SK-N-SH (cell line): ENCODE measurements at regions not wholly inside any gene's neighbourhood (a gene's known extent, or its start where the extent isn't known, plus 50 kb on each side); places are given as distances from the start of the nearest gene placed in this dataset.

Experiments
- CTCF ChIP-seq: fragments of 200-600 bp; sonication (generic); IDR thresholded peaks from 2 replicates; pipeline ENCODE4 v1.6.1; 2017; ENCODE audit warnings: antibody characterized with exemption, mild to moderate bottlenecking, moderate library complexity
- EP300 ChIP-seq, 2 experiments: IDR thresholded peaks; 2 replicates each; pipeline versions ENCODE4 v1.4.0 to v1.6.1; 2012; ENCODE audit warnings: borderline replicate concordance in 1 of 2, low read depth in 1 of 2, low read length in 1 of 2
- EZH2phosphoT487 ChIP-seq: fragments of 200-600 bp; sonication (generic); IDR thresholded peaks from 2 replicates; pipeline ENCODE4 v1.6.1; 2017; ENCODE audit warnings: low read depth, mixed run types, mild to moderate bottlenecking, antibody characterized with exemption, moderate library complexity, borderline replicate concordance
- FOXM1 ChIP-seq: IDR thresholded peaks from 2 replicates; pipeline ENCODE4 v1.4.0; 2012; ENCODE audit warnings: low read depth, mild to moderate bottlenecking
- GATA2 ChIP-seq: sonication (generic); formaldehyde crosslinking; IDR thresholded peaks from 2 replicates; pipeline ENCODE4 v1.5.0; 2020; ENCODE audit warnings: mild to moderate bottlenecking, missing genetic modification reagents
- MAX ChIP-seq: IDR thresholded peaks from 2 replicates; pipeline ENCODE4 v1.4.0; 2012; ENCODE audit warnings: low read depth
- NFIC ChIP-seq: IDR thresholded peaks from 2 replicates; pipeline ENCODE4 v1.4.0; 2012; ENCODE audit warnings: borderline replicate concordance
- NRF1 ChIP-seq: IDR thresholded peaks from 2 replicates; pipeline ENCODE4 v1.6.1; 2012; ENCODE audit warnings: low read depth, mild to moderate bottlenecking, low read length
- RAD21 ChIP-seq: IDR thresholded peaks from 2 replicates; pipeline ENCODE4 v1.6.1; 2012; ENCODE audit warnings: mild to moderate bottlenecking, low read length
- SMC3 ChIP-seq: IDR thresholded peaks from 2 replicates; pipeline ENCODE4 v1.6.1; 2012; ENCODE audit warnings: low read depth, low read length, improper control_type of control experiment
- TCF12 ChIP-seq: IDR thresholded peaks from 2 replicates; pipeline ENCODE4 v1.4.0; 2012
- TEAD4 ChIP-seq: IDR thresholded peaks from 2 replicates; pipeline ENCODE4 v1.4.0; 2012; ENCODE audit warnings: mild to moderate bottlenecking, borderline replicate concordance; ENCODE audit not compliant: insufficient read depth
- USF2 ChIP-seq: fragments of 150-350 bp; IDR thresholded peaks from 2 replicates; pipeline ENCODE4 v1.6.1; 2017; ENCODE audit warnings: antibody characterized with exemption, low read length, low read depth, borderline replicate concordance
- ZBTB33 ChIP-seq: IDR thresholded peaks from 2 replicates; pipeline ENCODE4 v1.4.0; 2012; ENCODE audit warnings: low read depth, borderline replicate concordance

GRCh38 chr5:103476811-103477210 lies 85.8 kb downstream of the NUDT12 start:
- TF ChIP-seq EZH2phosphoT487 (no peak), CTCF (no peak), TCF12 (no peak), MAX (no peak), RAD21 (no peak), GATA2 (CRISPR knock-in tag) (no peak), NRF1 (no peak), NFIC (no peak), EP300 (IDR thresholded peaks at IDR 0.05; ENCODE audit: borderline replicate concordance in 1 of 2, low read depth in 1 of 2, low read length in 1 of 2) (no peak), TEAD4 (no peak), USF2 (no peak), ZBTB33 (no peak), SMC3 (no peak), FOXM1 (no peak)
